ENCODE measurements at regions not wholly inside any gene's neighbourhood (a gene's known extent, or its start where the extent isn't known, plus 50 kb on each side); places are given as distances from the start of the nearest gene placed in this dataset.
"Not testable (repeated sequence)": the region's sequence is repeated elsewhere in the genome, so short reads cannot be mapped to it uniquely, and the experiment has no call there.

- DNase-seq (ENCODE audit: low read depth): no peak
Observed at GRCh38 chr12:33192226-33192625, 247.4 kb downstream of the SYT10 start.

GRCh38 chr12:33187409-33187808 lies 252.2 kb downstream of the SYT10 start:
- no peak for DNase-seq (ENCODE audit: low read depth)

GRCh38 chr12:33184161-33184560 lies 255.5 kb downstream of the SYT10 start:
- no peak for DNase-seq (ENCODE audit: low read depth)

GRCh38 chr12:33182485-33182884 lies 257.1 kb downstream of the SYT10 start:
- no peak for DNase-seq (ENCODE audit: low read depth)

- DNase-seq (ENCODE audit: low read depth): peak; percentile 18
Observed at GRCh38 chr12:33180918-33181317, 258.7 kb downstream of the SYT10 start.

- not testable (repeated sequence) for DNase-seq (ENCODE audit: low read depth)
Observed at GRCh38 chr12:33166260-33166659, 269.7 kb upstream of the PKP2 start.

GRCh38 chr12:33156042-33156441 lies 259.5 kb upstream of the PKP2 start:
- DNase-seq (ENCODE audit: low read depth): no peak

GRCh38 chr12:33147292-33147691 lies 250.7 kb upstream of the PKP2 start:
- not testable (repeated sequence) for DNase-seq (ENCODE audit: low read depth)

GRCh38 chr12:33129500-33129899 lies 232.9 kb upstream of the PKP2 start:
- DNase-seq (ENCODE audit: low read depth): no peak

- no peak for DNase-seq (ENCODE audit: low read depth)
Observed at GRCh38 chr12:33125755-33126154, 229.2 kb upstream of the PKP2 start.

GRCh38 chr12:33116284-33116683 lies 219.7 kb upstream of the PKP2 start:
- DNase-seq (ENCODE audit: low read depth): no peak

GRCh38 chr12:33115716-33116115 lies 219.1 kb upstream of the PKP2 start:
- no peak for DNase-seq (ENCODE audit: low read depth)

- DNase-seq (ENCODE audit: low read depth): no peak
Observed at GRCh38 chr12:33111850-33112249, 215.3 kb upstream of the PKP2 start.

- not testable (repeated sequence) for DNase-seq (ENCODE audit: low read depth)
Observed at GRCh38 chr12:33107827-33108226, 211.2 kb upstream of the PKP2 start.

- DNase-seq (ENCODE audit: low read depth): no peak
Observed at GRCh38 chr12:33093534-33093933, 197.0 kb upstream of the PKP2 start.

GRCh38 chr12:33087876-33088275 lies 191.3 kb upstream of the PKP2 start:
- DNase-seq (ENCODE audit: low read depth): not testable (repeated sequence)

GRCh38 chr12:33076401-33076800 lies 179.8 kb upstream of the PKP2 start:
- DNase-seq (ENCODE audit: low read depth): not testable (repeated sequence)

GRCh38 chr12:33075130-33075766 lies 178.7 kb upstream of the PKP2 start:
- not testable (repeated sequence) for DNase-seq (ENCODE audit: low read depth)

GRCh38 chr12:33061844-33062243 lies 165.3 kb upstream of the PKP2 start:
- no peak for DNase-seq (ENCODE audit: low read depth)

GRCh38 chr12:33054371-33054770 lies 157.8 kb upstream of the PKP2 start:
- no peak for DNase-seq (ENCODE audit: low read depth)

- DNase-seq (ENCODE audit: low read depth): no peak
Observed at GRCh38 chr12:33052141-33053051, 155.8 kb upstream of the PKP2 start.

GRCh38 chr12:33047666-33048065 lies 151.1 kb upstream of the PKP2 start:
- no peak for DNase-seq (ENCODE audit: low read depth)

- peak; percentile 0 for DNase-seq (ENCODE audit: low read depth)
Observed at GRCh38 chr12:33044447-33044846, 147.9 kb upstream of the PKP2 start.
